PFSK-1 (cell line): ENCODE measurements at regions not wholly inside any gene's neighbourhood (a gene's known extent, or its start where the extent isn't known, plus 50 kb on each side); places are given as distances from the start of the nearest gene placed in this dataset.

ENCODE experiments used
- FOXP2 ChIP-seq: optimal IDR thresholded peaks from 2 replicates; pipeline ENCODE3; 2011; ENCODE audit warnings: borderline replicate concordance, control low read depth, inconsistent platforms; ENCODE audit not compliant: insufficient read depth; ENCODE audit errors: extremely low read length, extremely low read depth
- POLR2AphosphoS5 ChIP-seq: IDR thresholded peaks from 2 replicates; pipeline ENCODE4 v1.6.1; 2012; ENCODE audit warnings: low read depth, mild to moderate bottlenecking, control low read depth, low read length, moderate library complexity
- TF ChIP-seq, protein P1 (sequence below), 2 experiments: IDR thresholded peaks; 2 replicates each; pipeline versions ENCODE4 v1.6.1 to v1.8.0; 2011 to 2012; ENCODE audit warnings: low read depth in 2 of 2, low read length in 2 of 2, control low read depth in 1 of 2, inconsistent platforms in 1 of 2, mild to moderate bottlenecking in 1 of 2, moderate library complexity in 1 of 2; ENCODE audit not compliant: insufficient read depth in 1 of 2

DNA sequence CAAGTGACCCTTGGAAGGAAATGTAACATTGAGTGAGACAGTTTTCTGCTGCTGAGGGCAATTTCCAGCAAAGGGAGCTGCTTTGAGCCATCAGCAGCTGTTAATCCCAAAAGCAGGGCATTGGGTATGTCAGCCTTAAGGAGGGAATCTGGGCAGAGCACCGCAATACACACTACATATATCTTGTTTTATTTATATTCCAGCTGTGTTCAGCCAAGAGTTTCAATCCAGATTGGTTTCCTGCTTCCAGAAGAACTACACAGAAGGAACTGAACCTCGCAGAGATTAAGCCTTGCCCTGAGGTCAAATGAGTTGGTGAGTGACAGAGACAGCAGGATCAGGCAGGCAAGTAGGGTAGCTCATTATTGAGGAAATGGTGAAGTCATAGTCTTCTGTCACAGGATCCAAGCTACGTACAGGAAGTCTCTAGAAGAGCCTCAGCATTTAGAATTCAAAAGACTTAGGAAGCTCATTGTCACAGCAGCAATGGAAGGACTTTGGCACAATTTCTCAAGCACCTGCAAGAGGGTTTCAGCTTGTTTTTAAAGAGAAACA, 109.9 kb upstream of the HEY2 start:
- TF ChIP-seq, protein P1, sequence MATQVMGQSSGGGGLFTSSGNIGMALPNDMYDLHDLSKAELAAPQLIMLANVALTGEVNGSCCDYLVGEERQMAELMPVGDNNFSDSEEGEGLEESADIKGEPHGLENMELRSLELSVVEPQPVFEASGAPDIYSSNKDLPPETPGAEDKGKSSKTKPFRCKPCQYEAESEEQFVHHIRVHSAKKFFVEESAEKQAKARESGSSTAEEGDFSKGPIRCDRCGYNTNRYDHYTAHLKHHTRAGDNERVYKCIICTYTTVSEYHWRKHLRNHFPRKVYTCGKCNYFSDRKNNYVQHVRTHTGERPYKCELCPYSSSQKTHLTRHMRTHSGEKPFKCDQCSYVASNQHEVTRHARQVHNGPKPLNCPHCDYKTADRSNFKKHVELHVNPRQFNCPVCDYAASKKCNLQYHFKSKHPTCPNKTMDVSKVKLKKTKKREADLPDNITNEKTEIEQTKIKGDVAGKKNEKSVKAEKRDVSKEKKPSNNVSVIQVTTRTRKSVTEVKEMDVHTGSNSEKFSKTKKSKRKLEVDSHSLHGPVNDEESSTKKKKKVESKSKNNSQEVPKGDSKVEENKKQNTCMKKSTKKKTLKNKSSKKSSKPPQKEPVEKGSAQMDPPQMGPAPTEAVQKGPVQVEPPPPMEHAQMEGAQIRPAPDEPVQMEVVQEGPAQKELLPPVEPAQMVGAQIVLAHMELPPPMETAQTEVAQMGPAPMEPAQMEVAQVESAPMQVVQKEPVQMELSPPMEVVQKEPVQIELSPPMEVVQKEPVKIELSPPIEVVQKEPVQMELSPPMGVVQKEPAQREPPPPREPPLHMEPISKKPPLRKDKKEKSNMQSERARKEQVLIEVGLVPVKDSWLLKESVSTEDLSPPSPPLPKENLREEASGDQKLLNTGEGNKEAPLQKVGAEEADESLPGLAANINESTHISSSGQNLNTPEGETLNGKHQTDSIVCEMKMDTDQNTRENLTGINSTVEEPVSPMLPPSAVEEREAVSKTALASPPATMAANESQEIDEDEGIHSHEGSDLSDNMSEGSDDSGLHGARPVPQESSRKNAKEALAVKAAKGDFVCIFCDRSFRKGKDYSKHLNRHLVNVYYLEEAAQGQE (IDR thresholded peaks at IDR 0.05; ENCODE audit: insufficient read depth in 1 of 2, low read depth in 2 of 2, low read length in 2 of 2), result peak in 1 of 2 experiments; percentile 59; a peak in 1 of 4 replicates
- TF ChIP-seq POLR2AphosphoS5, result peak; percentile 35; the same call in 1 of the 2 replicates
- no peak for TF ChIP-seq FOXP2
